ENCODE measurements at regions not wholly inside any gene's neighbourhood (a gene's known extent, or its start where the extent isn't known, plus 50 kb on each side); places are given as distances from the start of the nearest gene placed in this dataset.

DNA sequence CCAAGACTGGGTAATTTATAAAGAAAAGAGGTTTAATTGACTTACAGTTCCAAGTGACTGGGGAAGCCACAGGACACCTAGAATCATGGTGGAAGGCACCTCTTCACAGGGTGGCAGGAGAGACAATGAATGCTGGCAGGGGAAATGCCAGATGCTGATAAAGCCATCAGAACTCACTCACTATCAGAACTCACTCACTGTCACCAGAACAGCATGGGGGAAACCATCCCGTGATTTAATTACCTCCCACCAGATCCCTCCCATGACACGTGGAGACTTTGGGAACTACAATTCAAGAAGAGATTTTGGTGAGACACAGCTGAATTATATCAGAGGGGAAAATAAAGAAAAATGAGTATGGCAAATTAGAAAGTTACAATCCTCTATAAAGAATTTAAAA lies 310.9 kb downstream of the BCHE start:
- Histone ChIP-seq H3K9me3 (replicated peaks; ENCODE audit: control insufficient read depth, insufficient read depth, low read depth, low read length) (no peaks in the 10 kb centered on the region), H3K4me1 (replicated peaks in 1 of 2; ENCODE audit: control insufficient read depth in 2 of 2, insufficient read depth in 2 of 2, low read length in 2 of 2) (no peaks in the 10 kb centered on the region), H2AFZ (ENCODE audit: low read depth, low read length) (no peak overlapping the region), H3K27ac (ENCODE audit: extremely low read depth, low read depth, low read length) (no peak overlapping the region), H3K36me3 (ENCODE audit: control insufficient read depth, insufficient read depth, low read length) (no peaks in the 10 kb centered on the region), H3K4me3 (no peak overlapping the region), H3K27me3 (ENCODE audit: control insufficient read depth in 2 of 2, insufficient read depth in 2 of 2, low read length in 2 of 2) (no peaks in the 10 kb centered on the region), H3K4me2 (ENCODE audit: insufficient read depth, low read length) (no peak overlapping the region), H4K20me1 (replicated peaks; ENCODE audit: control insufficient read depth, insufficient read depth, low read length) (no peaks in the 10 kb centered on the region), H3K9me1 (ENCODE audit: control insufficient read depth, insufficient read depth, low read length) (no peaks in the 10 kb centered on the region), H3K9ac (ENCODE audit: insufficient read depth in 1 of 2, low read depth in 2 of 2, low read length in 2 of 2) (no peak overlapping the region), H3K79me2 (ENCODE audit: control insufficient read depth, insufficient read depth, low read length) (no peaks in the 10 kb centered on the region)
- CTCF ChIA-PET (ENCODE audit: low intra/inter-chr PET ratio) = no interaction called here
- intact Hi-C loops (cut with micrococcal nuclease) (no loop called here), in situ Hi-C loops (cut with MboI) (no loop called here)
- 6% methylated on average over 2 of the region's 2 CpGs for WGBS (ENCODE audit: insufficient coverage, low coverage, missing lambda C conversion rate)
- DNase-seq (ENCODE audit: extremely low read depth in 1 of 4, low spot score in 3 of 4) (no peak), ATAC-seq (no peak), FAIRE-seq (no peak)
- BruUV-seq (replicated peaks) = no TSS peak
- POLR2A ChIA-PET = no interaction called here
- TF ChIP-seq, protein P1, sequence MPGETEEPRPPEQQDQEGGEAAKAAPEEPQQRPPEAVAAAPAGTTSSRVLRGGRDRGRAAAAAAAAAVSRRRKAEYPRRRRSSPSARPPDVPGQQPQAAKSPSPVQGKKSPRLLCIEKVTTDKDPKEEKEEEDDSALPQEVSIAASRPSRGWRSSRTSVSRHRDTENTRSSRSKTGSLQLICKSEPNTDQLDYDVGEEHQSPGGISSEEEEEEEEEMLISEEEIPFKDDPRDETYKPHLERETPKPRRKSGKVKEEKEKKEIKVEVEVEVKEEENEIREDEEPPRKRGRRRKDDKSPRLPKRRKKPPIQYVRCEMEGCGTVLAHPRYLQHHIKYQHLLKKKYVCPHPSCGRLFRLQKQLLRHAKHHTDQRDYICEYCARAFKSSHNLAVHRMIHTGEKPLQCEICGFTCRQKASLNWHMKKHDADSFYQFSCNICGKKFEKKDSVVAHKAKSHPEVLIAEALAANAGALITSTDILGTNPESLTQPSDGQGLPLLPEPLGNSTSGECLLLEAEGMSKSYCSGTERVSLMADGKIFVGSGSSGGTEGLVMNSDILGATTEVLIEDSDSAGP (CRISPR knock-in tag; IDR thresholded peaks at IDR 0.05) = no peak
- TF ChIP-seq, protein P2, sequence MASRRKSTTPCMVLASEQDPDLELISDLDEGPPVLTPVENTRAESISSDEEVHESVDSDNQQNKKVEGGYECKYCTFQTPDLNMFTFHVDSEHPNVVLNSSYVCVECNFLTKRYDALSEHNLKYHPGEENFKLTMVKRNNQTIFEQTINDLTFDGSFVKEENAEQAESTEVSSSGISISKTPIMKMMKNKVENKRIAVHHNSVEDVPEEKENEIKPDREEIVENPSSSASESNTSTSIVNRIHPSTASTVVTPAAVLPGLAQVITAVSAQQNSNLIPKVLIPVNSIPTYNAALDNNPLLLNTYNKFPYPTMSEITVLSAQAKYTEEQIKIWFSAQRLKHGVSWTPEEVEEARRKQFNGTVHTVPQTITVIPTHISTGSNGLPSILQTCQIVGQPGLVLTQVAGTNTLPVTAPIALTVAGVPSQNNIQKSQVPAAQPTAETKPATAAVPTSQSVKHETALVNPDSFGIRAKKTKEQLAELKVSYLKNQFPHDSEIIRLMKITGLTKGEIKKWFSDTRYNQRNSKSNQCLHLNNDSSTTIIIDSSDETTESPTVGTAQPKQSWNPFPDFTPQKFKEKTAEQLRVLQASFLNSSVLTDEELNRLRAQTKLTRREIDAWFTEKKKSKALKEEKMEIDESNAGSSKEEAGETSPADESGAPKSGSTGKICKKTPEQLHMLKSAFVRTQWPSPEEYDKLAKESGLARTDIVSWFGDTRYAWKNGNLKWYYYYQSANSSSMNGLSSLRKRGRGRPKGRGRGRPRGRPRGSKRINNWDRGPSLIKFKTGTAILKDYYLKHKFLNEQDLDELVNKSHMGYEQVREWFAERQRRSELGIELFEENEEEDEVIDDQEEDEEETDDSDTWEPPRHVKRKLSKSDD (conservative IDR thresholded peaks at IDR 0.05; ENCODE audit: low read length) = no peak
- no peak for TF ChIP-seq RBM39 (optimal IDR thresholded peaks at IDR 0.05; ENCODE audit: low read depth, low read length)
- TF ChIP-seq RHOXF2B (CRISPR knock-in tag; conservative IDR thresholded peaks at IDR 0.05) = no peak
- TF ChIP-seq GTF2A2 (tag; IDR thresholded peaks at IDR 0.05) = no peak
- TF ChIP-seq, protein P3, sequence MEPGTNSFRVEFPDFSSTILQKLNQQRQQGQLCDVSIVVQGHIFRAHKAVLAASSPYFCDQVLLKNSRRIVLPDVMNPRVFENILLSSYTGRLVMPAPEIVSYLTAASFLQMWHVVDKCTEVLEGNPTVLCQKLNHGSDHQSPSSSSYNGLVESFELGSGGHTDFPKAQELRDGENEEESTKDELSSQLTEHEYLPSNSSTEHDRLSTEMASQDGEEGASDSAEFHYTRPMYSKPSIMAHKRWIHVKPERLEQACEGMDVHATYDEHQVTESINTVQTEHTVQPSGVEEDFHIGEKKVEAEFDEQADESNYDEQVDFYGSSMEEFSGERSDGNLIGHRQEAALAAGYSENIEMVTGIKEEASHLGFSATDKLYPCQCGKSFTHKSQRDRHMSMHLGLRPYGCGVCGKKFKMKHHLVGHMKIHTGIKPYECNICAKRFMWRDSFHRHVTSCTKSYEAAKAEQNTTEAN (CRISPR knock-in tag; IDR thresholded peaks at IDR 0.05) = no peak
- TF ChIP-seq ETS2 (tag; IDR thresholded peaks at IDR 0.05; ENCODE audit: borderline replicate concordance, poor library complexity, severe bottlenecking) = no peak
- no peak for TF ChIP-seq ARID1B (IDR thresholded peaks at IDR 0.05)
- TF ChIP-seq, protein P4, sequence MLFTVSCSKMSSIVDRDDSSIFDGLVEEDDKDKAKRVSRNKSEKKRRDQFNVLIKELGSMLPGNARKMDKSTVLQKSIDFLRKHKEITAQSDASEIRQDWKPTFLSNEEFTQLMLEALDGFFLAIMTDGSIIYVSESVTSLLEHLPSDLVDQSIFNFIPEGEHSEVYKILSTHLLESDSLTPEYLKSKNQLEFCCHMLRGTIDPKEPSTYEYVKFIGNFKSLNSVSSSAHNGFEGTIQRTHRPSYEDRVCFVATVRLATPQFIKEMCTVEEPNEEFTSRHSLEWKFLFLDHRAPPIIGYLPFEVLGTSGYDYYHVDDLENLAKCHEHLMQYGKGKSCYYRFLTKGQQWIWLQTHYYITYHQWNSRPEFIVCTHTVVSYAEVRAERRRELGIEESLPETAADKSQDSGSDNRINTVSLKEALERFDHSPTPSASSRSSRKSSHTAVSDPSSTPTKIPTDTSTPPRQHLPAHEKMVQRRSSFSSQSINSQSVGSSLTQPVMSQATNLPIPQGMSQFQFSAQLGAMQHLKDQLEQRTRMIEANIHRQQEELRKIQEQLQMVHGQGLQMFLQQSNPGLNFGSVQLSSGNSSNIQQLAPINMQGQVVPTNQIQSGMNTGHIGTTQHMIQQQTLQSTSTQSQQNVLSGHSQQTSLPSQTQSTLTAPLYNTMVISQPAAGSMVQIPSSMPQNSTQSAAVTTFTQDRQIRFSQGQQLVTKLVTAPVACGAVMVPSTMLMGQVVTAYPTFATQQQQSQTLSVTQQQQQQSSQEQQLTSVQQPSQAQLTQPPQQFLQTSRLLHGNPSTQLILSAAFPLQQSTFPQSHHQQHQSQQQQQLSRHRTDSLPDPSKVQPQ (CRISPR knock-in tag; IDR thresholded peaks at IDR 0.05; ENCODE audit: borderline replicate concordance) = no peak
- no peak for TF ChIP-seq ZNF124 (CRISPR knock-in tag; IDR thresholded peaks at IDR 0.05)
- no peak for TF ChIP-seq CBFA2T3 (IDR thresholded peaks at IDR 0.05)
- TF ChIP-seq RNF2 (IDR thresholded peaks at IDR 0.05) = no peak
- TF ChIP-seq, protein P5, sequence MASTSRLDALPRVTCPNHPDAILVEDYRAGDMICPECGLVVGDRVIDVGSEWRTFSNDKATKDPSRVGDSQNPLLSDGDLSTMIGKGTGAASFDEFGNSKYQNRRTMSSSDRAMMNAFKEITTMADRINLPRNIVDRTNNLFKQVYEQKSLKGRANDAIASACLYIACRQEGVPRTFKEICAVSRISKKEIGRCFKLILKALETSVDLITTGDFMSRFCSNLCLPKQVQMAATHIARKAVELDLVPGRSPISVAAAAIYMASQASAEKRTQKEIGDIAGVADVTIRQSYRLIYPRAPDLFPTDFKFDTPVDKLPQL (IDR thresholded peaks at IDR 0.05; ENCODE audit: extremely low read depth, insufficient read length) = no peak
- TF ChIP-seq FOXM1 (IDR thresholded peaks at IDR 0.05; ENCODE audit: low read depth) = no peak
- no peak for TF ChIP-seq FOXM1 (CRISPR knock-in tag; IDR thresholded peaks at IDR 0.05; ENCODE audit: low read depth)
- TF ChIP-seq RBM15 (IDR thresholded peaks at IDR 0.05; ENCODE audit: insufficient read depth, low read length) = no peak
